Left forelimb (tissue), 1 donor: ENCODE measurements at regions not wholly inside any gene's neighbourhood (a gene's known extent, or its start where the extent isn't known, plus 50 kb on each side); places are given as distances from the start of the nearest gene placed in this dataset.

ENCODE experiments used
- DNase-seq: peaks from one replicate; pipeline ENCODE4 v3.0.0-alpha.2; 2018; ENCODE audit warnings: low spot score

- no peak for DNase-seq
Measured at GRCh38 chr18:14905350-14905749, 157.4 kb downstream of the ANKRD30B start.

- DNase-seq, result no peak
Measured at GRCh38 chr18:14905979-14906378, 158.0 kb downstream of the ANKRD30B start.

DNA sequence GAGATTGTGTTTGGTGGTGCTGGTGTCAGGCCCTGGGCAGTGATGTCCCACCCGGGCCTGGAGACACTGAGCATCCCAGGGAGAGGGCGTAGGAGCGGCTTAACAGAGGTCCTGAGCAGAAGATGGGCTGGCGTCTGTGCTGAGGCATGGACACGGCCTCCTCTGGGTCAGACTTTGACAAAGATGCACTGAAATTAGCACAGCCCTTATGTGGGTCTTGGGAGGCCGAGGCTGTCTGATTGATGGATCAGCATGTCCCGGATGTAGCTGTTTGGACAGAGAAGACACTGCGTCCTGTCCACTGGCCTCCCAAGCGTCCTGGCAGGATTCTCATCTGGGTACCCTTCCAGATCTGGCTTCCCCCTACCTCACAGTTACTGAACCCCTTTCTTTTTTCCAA lies 159.4 kb downstream of the ANKRD30B start:
- no peak for DNase-seq

DNA sequence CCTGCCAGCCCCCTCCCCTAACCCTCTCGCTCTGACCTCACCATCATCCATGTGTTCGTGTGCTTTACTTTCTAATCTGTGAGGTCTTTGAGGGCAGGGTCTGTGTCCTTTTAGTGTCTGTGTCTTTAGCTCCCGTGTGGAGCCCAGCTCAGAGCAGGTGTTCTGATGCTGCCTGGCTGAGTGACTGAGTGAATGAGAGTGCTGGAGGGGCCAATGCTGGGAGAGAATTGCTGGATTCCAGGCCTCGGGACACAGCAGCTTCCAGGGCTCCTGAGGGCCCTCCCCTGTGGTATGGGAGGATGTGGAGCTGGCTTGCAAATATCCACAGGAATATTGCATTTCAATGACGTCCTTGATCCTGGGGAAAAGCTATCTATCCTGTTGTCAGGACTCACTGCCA lies 160.6 kb downstream of the ANKRD30B start:
- no peak for DNase-seq

DNA sequence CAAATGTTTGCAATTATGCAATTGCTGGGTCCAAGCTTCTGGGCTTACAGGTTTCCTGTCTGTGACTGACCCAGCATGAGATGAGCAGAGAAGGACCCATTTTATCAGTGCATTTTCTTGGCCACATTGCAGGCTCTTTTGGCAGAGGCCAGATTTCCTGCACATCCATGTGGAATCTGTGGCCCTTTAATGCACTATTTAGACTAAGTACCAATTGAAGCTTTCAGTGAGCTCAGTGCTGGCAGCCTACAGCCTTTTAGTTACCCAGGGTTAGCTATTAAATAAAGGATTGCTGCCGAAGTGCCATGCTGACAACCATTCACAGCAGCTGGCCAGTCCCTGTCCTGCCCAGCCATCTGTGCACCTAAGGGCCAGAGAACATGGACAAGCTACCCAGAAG lies 165.0 kb downstream of the ANKRD30B start:
- no peak for DNase-seq

DNA sequence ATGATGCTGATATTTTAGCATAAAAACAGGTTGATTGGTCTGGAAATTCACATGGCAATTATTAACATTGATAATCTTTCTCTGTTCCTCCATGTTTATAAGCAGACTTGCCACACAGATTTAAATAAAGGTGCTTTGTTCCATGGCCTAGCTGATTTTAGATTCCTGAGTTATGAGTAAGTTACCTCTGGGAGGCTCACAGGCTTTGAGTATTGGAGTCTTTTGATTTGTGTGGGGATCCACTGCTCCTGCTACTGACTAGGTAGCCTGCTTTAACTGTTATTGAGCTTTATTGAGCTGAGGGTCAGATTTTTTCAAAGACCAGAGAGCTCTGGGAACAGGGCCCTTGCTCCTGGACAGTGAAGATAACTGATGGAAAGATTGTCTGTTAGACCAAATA lies 166.1 kb downstream of the ANKRD30B start:
- no peak for DNase-seq

GRCh38 chr18:14914771-14915170 lies 166.8 kb downstream of the ANKRD30B start:
- no peak for DNase-seq

DNA sequence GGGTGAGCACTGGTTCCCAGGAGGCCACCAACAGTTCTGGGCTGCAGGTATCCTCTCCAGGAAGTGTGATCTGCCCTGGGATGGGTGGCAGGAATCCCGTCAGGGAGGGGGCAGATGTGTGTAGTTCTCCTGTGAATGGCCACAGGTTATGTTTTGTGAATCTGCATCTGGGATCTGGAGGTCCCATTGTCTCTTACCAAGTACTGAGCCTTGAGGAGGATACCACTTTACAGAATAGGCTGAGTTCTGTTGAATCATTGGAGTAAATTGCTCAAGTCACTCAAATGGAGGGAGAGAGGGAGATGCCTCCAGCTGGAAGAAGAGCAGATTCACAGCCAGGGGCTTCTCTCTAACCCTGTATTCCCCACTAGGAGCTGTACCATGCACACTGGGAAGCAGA lies 168.2 kb downstream of the ANKRD30B start:
- no peak for DNase-seq

DNA sequence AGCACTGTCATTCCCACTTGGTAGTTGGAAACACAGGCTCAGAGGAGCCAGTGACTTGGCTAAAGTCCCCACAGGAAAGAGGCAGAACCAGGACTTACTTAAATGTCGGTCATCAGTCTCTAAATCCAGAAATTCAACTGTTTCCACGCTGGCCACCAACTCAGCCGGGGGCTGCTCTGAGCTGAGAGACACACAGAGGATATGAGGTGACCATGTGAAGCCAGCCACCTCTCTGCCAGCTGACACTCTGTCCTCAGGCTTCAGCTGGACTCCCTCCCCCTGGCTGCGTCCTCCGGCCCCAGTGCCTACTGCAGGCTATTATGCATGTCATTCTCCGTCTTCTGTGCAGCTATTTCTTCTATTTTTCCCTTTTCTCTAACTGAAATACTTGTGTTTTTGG lies 168.9 kb downstream of the ANKRD30B start:
- no peak for DNase-seq

GRCh38 chr18:14917311-14917710 lies 169.3 kb downstream of the ANKRD30B start:
- DNase-seq, result no peak

- DNase-seq, result no peak
Measured at GRCh38 chr18:14919666-14920065, 171.7 kb downstream of the ANKRD30B start.

GRCh38 chr18:14921031-14921430 lies 173.1 kb downstream of the ANKRD30B start:
- no peak for DNase-seq

- no peak for DNase-seq
Measured at GRCh38 chr18:14921547-14921946, 173.6 kb downstream of the ANKRD30B start.

DNA sequence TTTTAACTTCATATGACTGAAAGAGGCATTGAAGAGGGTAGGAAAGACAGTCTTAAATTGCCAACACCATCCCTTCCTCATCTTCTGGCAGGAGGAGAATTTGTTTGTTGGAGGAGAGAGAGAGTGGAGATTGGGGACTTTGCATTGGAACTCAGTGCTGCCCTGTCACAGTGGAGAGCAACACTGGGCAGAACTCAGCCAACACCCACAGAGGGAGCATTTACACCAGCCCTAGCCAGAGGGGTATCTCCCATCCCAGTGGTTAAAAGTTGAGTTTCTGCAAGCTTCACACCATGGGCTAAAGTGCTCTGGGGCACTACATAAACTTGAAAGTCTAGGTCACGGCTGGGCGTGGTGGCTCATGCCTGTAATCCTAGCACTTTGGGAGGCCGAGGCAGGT lies 174.1 kb downstream of the ANKRD30B start:
- peak; percentile 23 for DNase-seq

- peak; percentile 15 for DNase-seq
Measured at GRCh38 chr18:14922965-14923565, 175.1 kb downstream of the ANKRD30B start.

- no peak for DNase-seq
Measured at GRCh38 chr18:14924226-14924625, 176.3 kb downstream of the ANKRD30B start.

- no peak for DNase-seq
Measured at GRCh38 chr18:14925281-14925709, 177.3 kb downstream of the ANKRD30B start.

GRCh38 chr18:14927701-14928100 lies 179.7 kb downstream of the ANKRD30B start:
- no peak for DNase-seq

GRCh38 chr18:14928396-14928795 lies 180.4 kb downstream of the ANKRD30B start:
- DNase-seq, result peak; percentile 33

DNA sequence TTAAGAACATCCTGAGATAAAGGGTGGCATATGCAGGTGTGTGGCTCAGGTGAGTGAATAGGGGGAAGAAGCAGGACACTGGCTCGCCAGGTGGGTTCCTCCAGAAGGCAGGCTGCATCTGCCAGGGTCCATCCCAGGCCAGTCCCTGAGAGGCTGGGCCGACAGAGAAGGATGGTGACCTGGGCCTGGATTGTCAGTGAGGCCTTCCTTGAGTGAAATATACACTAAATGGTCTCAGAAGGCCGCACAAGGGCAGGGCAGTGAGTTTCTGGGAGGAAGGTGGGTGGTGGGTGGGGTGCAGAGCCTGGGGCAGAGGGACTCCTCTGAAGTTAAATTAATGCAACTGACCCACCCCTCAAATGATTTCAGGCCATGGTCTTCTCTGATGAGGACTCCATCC lies 182.1 kb downstream of the ANKRD30B start:
- peak; percentile 40 for DNase-seq

GRCh38 chr18:14930576-14930975 lies 182.6 kb downstream of the ANKRD30B start:
- peak; percentile 37 for DNase-seq

- DNase-seq, result peak; percentile 56
Measured at GRCh38 chr18:14933049-14933851, 185.3 kb downstream of the ANKRD30B start.

DNA sequence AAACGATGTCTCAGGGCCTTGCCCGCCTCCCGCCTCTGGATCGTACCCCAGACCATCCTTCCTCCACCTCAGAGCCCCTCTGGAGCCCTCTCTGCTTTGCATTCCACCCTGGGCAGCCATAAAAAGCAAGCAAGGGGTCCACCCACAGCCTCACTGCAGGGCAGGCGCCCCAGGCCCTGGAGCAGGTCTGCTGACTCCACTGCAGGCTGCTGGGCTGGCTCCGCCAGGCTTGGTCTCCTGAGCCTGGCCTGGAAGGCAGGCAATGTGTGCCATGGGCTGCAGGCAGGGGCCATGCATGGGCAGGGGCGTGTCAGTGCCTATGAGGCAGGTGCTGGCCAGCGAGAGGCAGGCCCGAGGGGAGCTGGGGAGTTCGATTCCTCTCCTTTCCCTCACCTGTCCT lies 186.0 kb downstream of the ANKRD30B start:
- peak; percentile 26 for DNase-seq

GRCh38 chr18:14935210-14935609 lies 187.2 kb downstream of the ANKRD30B start:
- peak; percentile 53 for DNase-seq
